ENCODE measurements at regions not wholly inside any gene's neighbourhood (a gene's known extent, or its start where the extent isn't known, plus 50 kb on each side); places are given as distances from the start of the nearest gene placed in this dataset.

GRCh38 chr3:74916696-74917095, 302.2 kb upstream of the CNTN3 start:
- TF ChIP-seq EP300 (IDR thresholded peaks at IDR 0.05): no peak
- no peak for TF ChIP-seq CTCF (IDR thresholded peaks at IDR 0.05)
- no peak for TF ChIP-seq POLR2AphosphoS5 (IDR thresholded peaks at IDR 0.05)
